ENCODE measurements at regions not wholly inside any gene's neighbourhood (a gene's known extent, or its start where the extent isn't known, plus 50 kb on each side); places are given as distances from the start of the nearest gene placed in this dataset.

DNA sequence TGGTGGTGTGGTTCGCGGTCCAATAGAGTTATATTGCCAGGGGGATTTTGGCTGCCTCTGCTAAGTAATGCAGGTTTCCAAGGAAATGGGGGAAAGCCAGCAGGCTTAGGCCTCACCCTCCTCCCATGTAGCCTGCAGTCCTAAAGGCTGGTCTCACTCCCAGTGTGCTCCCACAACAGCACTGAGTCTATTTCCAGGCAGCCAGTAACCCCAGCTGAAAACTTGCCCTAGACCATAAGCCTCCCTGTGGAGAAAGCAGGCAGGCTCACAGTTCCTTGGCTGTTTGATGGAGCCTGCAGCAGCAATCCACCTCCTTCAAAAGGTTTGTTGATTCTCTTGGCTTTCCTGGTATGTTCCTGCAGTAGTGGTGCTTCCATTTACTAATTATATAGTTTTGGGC lies 220.0 kb upstream of the ZNF804B start:
- no peak for ATAC-seq
- no peak for DNase-seq
- intact Hi-C loops (cut with DNase I, micrococcal nuclease) = no loop called here

DNA sequence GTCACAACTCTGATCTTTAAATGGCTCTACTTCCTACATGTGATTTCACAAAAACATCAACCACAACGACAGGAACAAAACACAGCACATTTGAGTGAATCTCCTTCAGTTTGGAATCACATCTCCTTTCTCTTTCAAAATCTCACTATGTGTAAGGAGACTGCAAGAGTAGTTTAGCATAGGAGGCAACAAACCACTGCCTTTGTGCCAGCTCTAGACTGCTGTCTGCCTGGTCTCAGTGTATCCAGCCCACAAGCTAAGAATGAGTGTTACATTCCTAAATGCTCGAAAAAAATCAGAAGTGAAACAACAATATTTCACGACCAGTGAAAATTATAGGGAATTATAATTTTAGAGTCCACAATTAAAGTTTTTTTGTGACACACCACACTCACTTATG lies 217.0 kb upstream of the STEAP4 start:
- intact Hi-C loops (cut with DNase I, micrococcal nuclease) = no loop called here
- no peak for DNase-seq
- no peak for ATAC-seq

DNA sequence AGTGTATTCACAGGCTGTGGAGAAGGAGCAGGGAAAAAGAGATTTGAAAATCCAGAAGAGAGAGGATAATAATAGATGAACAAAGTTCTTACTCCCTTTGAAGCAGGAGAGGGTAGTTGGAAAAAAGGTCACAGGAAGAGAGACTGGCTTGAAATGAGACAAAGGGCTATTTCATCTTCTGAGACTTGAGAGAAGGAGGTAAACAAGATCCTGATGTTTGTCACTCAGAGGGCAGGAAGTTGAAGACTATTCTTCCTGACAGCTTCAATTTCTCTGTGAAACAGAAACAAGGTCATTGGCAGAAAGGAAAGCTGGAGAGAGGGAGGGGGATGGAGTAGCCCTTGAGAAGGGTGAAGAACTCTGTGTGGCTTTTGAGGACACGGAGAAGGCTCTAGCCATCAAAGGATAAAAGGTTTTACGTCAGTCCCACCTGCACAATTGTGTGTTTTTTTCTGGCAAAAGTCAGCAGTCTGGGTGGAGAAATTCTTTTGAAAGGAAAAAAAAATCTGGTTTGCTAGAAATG lies 216.1 kb upstream of the STEAP4 start:
- no peak for DNase-seq
- intact Hi-C loops (cut with DNase I, micrococcal nuclease) = no loop called here
- ATAC-seq = no peak

GRCh38 chr7:88516429-88516828 lies 209.7 kb upstream of the STEAP4 start:
- intact Hi-C loops (cut with DNase I, micrococcal nuclease) = no loop called here
- DNase-seq (no peak), ATAC-seq (peak; percentile 99)

- DNase-seq (no peak), ATAC-seq (no peak)
- intact Hi-C loops (cut with DNase I, micrococcal nuclease) = no loop called here
Measured at GRCh38 chr7:88515301-88515700, 208.6 kb upstream of the STEAP4 start.

- intact Hi-C loops (cut with DNase I, micrococcal nuclease) = no loop called here
- no peak for DNase-seq
- ATAC-seq = no peak
Measured at GRCh38 chr7:88509341-88509740, 202.6 kb upstream of the STEAP4 start.

GRCh38 chr7:88500131-88500530 lies 193.4 kb upstream of the STEAP4 start:
- DNase-seq = no peak
- no peak for ATAC-seq
- intact Hi-C loops (cut with DNase I, micrococcal nuclease) = no loop called here

DNA sequence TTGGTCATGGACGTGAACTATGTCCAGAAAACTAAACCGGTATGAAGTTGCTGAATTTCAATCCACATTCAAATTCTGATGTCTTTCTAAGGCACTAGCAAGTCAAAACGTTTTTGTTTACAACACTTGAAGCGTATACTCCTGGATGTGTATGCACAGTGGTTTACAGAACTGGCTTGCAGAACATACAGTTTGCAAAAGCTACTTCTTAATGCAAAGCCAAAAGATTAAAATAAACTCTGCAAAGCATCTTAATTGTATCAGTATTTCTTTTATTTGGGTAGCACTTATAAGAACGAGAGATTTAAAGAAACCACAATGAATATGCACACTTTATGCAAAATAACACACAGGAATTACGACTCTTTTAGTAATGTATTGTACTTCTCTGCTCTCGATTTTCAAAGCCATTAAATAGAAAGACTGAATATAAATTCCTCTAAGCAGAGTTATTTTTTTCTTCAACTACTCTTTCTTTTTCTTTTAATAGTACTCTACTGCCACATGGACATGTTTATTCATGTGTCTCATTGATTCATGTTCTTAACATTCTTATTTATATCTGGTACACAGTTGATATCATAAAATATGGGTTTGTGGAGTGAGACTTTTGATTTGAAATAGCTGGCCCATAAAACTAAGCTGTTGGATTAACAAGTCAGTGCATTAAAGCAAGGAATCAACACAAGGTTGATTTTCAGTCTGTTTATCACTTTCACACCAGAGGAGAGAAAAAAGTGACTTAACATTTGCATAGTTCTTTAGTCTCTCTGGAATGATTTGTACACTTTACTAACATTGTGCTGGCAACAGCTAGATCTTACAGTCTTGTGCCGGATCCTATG lies 189.4 kb upstream of the STEAP4 start:
- ATAC-seq = no peak
- intact Hi-C loops (cut with DNase I, micrococcal nuclease) = no loop called here
- DNase-seq = no peak

DNA sequence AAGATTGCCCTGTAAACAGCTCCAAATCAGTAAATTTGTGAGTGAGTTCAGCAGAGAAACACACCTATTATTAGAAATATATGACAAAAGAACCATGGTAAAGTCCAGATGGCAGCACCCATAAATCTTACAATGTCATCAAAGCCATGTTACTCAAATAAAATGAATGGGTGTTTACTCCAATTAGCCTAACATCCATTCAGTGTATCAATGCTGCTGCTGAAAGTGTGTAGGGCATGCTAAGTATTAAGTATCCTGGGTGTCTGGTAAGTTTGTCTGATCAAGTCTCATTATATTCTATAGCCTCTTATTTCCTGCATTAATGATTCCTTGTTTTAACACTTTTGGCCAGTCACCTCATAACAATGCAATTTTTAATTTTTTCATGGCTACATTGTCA lies 185.5 kb upstream of the STEAP4 start:
- ATAC-seq (no peak), DNase-seq (no peak)
- intact Hi-C loops (cut with DNase I, micrococcal nuclease) = no loop called here

DNA sequence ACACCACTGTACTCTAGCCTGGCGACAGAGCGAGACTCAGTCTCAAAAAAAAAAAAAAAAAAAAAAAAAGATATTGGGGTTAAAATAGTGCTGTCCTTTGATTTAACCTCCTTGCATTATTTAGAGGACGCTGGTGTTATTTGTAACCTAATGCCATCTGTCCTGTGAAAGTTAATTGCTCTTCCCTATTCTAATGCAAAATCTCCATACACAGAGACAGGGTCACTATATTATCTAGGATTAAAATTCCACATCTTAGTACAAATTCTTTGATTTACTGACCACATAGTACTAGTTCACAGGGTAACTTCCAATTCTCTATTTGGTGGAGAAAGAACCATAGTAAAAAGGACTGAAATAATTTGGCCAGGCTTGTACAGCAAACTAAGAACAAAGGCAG lies 184.2 kb upstream of the STEAP4 start:
- intact Hi-C loops (cut with DNase I, micrococcal nuclease) = no loop called here
- DNase-seq = no peak
- no peak for ATAC-seq

DNA sequence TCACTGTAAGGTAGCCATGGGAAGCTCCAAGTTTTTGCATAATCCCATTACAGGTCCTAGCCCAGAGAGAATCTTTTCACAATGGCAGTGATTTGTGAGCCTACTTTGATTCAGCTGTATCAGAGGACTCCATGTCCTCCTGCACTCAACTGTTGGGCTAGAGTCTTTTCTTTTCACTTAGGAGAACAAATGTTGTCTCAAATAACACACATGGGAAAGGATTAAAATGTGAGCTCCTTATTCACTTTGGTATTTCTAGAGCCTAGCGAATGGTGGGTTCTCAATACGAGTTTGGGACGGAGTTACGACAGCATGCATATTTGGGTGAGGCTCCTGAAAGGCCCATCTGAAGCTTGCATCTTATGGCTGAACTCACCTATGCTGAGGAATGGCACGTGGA lies 183.5 kb upstream of the STEAP4 start:
- intact Hi-C loops (cut with DNase I, micrococcal nuclease) = no loop called here
- DNase-seq = no peak
- ATAC-seq = no peak

DNA sequence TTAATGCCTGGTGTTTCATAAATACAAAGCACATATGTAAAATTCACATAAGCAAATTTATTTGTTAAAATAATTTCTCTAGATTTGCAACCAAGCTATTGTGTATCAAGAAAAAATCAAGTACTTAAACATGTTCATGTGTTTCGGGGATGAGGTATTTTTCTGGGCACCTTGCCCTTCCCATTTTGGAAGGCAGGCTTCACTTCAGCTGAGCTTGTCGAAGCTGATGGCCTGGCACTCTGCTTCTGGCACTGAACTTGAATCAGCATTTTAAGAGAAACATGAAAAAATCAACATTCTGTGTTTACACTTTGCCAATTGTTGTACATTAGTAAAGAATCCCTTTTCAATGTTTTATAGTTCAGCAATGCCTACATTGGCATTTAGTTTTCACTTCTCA lies 179.1 kb upstream of the STEAP4 start:
- intact Hi-C loops (cut with DNase I, micrococcal nuclease) = no loop called here
- ATAC-seq = no peak
- no peak for DNase-seq

DNA sequence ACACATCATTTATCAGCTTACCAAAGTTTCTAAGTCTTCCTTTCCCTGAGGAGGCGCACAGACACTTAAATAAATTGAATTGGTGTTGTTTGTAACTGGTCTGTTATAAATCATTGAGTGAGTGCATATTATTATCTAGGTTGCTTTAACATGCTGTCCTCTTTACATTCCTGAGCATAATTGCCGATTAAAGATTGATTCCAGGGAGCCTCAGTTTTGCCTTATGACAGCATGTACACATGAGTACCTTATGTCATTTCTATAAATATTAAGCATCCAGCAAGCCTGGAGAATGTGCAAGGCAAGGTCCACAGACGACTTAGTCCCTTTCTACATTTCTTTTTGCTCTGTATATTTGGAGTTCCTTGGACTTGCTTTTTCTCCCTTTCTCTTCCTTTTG lies 177.9 kb upstream of the STEAP4 start:
- intact Hi-C loops (cut with DNase I, micrococcal nuclease) = no loop called here
- DNase-seq = no peak
- ATAC-seq = no peak

- ATAC-seq = peak; percentile 56
- DNase-seq = peak; percentile 27 to 51
- intact Hi-C loops (cut with DNase I, micrococcal nuclease) = no loop called here
Measured at GRCh38 chr7:88480896-88481295, 174.2 kb upstream of the STEAP4 start.

DNA sequence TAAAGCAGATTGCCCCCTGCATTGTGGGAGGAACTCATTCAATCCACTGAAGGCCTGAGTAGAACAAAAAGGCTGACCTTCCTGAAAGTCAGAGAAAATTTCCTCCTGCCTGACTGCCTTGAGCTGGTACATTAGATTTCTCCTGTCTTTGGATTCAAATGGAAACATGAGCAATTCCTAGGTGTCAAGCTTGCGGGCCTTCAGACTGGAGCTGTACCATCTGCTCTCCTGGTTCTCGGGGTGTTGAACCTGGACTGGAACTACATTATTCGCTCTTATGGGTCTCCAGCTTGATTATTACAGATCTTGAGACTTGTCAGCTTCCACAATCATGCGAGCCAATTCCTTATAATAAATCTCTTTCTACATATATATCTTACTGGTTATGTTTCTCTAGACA lies 173.6 kb upstream of the STEAP4 start:
- DNase-seq (no peak), ATAC-seq (no peak)

DNA sequence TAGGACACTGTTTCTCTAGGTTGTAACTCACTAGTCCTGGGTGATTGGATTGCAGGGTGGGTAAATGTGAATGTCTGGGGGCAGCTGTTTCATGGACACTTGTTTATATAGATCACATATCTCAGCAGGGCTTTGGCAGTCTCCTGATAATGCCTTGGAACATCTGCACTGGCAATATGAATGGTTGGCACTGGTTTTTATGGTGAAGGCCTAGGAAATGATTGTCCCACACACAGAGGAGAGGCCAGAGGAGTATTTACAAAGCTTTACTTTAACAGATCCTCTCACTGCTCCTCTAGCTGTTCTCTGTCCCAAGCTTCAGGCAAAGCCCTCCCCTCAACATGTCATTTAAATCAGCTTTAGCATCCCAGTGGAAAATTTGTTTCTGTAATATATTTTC lies 171.3 kb upstream of the STEAP4 start:
- intact Hi-C loops (cut with DNase I, micrococcal nuclease) = no loop called here
- no peak for DNase-seq

More for the DNA sequence above, 173.6 kb upstream of the STEAP4 start:
- intact Hi-C loops (cut with DNase I, micrococcal nuclease) = no loop called here

GRCh38 chr7:88465600-88465999 lies 158.9 kb upstream of the STEAP4 start:
- ATAC-seq (no peak), DNase-seq (no peak)
- intact Hi-C loops (cut with DNase I, micrococcal nuclease) = no loop called here

More for the DNA sequence above, 171.3 kb upstream of the STEAP4 start:
- ATAC-seq = peak; percentile 85

DNA sequence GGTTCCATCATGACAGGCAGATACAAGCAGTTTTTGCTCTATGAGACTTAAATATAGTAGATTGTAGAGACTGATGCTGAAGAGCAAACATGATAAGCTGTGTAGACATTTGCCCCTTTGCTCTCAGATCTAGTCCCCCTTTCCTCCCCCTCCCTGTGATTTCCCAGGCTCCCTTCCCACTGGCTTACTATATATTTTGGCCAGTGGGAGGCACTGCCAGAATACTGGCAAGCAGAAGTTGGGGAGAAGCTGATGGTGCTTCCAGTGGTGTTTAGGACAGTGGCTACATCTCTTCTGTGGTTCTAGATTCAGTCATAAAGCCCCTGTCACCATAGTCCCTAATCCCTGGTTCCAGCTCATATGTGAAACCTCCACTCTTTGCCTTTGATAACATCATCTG lies 156.1 kb upstream of the STEAP4 start:
- ATAC-seq (no peak), DNase-seq (no peak)
- intact Hi-C loops (cut with DNase I, micrococcal nuclease) = no loop called here

DNA sequence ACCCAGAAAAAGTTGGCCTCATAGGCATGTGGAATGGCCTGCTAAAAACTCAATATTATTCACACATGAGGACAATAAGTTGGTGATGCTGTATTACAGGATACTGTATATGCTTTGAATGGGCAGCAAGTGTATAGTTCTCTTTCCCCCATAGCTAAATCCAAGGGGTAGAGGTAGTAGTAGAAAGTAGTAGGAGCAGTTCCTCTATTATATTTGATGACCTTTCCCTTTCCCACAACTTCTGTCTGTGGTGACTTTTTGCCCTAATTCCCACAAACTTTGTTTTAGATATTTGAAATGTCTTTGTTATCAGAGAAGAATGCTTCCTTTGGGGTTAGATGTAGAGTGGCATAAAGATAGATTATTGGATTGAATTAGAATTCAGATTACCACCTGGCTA lies 154.0 kb upstream of the STEAP4 start:
- DNase-seq = no peak
- ATAC-seq = no peak
- intact Hi-C loops (cut with DNase I, micrococcal nuclease) = no loop called here

- DNase-seq (no peak), ATAC-seq (no peak)
- intact Hi-C loops (cut with DNase I, micrococcal nuclease) = no loop called here
Measured at GRCh38 chr7:88458946-88459345, 152.3 kb upstream of the STEAP4 start.

- no peak for DNase-seq
- intact Hi-C loops (cut with DNase I, micrococcal nuclease) = no loop called here
- no peak for ATAC-seq
Measured at GRCh38 chr7:88458279-88458678, 151.6 kb upstream of the STEAP4 start.

Data from left colon (tissue), 2 donors.